HepG2 (cell line): ENCODE measurements at regions not wholly inside any gene's neighbourhood (a gene's known extent, or its start where the extent isn't known, plus 50 kb on each side); places are given as distances from the start of the nearest gene placed in this dataset.

ENCODE experiments used
- ATAC-seq: fragments of 200-7000 bp; cut with Tn5 transposase; 3 replicates; pipeline ENCODE4 v1.9.1; 2020; ENCODE audit warnings: mild to moderate bottlenecking, moderate library complexity
- BruUV-seq: library from RNA; stranded (reverse); fragments of 400-500 nt; replicated peaks from 2 replicates; lab custom pipeline; 2021; lab: Mats Ljungman, UMichigan
- CTCF ChIA-PET: fragments of 300-600 bp; formaldehyde crosslinking; extraction: SDS; loops from one replicate; lab custom pipeline; 2021; ENCODE audit warnings: low total read pairs, inconsistent platforms, low intra/inter-chr PET ratio; lab: Yijun Ruan, JAX
- POLR2A ChIA-PET: fragments of 350-600 bp; sonication (Branson Sonifier 250); formaldehyde crosslinking; loops from one replicate; lab custom pipeline; 2020; ENCODE audit warnings: antibody characterized with exemption, inconsistent platforms; lab: Yijun Ruan, JAX
- DNase-seq: peaks from one replicate; pipeline ENCODE4 v3.0.0-alpha.2; 2015; ENCODE audit warnings: low spot score
- FAIRE-seq: peaks from 3 replicates; lab custom pipeline; 2011; peaks lifted over from hg19 to GRCh38; lab: Jason Lieb, UNC
- H2AFZ ChIP-seq: one replicate; pipeline ENCODE4 v1.6.1; 2011; ENCODE audit warnings: low read length, inconsistent platforms
- H3K27ac ChIP-seq: fragments of 300-600 bp; 3 replicates; pipeline ENCODE4 v1.8.0; 2011; ENCODE audit warnings: mixed run types, mild to moderate bottlenecking, mixed read lengths, low read length, inconsistent platforms; ENCODE audit not compliant: insufficient read depth; ENCODE audit errors: extremely low read length
- H3K27me3 ChIP-seq, 2 experiments: fragments of 200-600 bp in 1 of 2; 2 replicates in 1 of 2; 3 replicates in 1 of 2; pipeline versions ENCODE4 v1.6.0 to v1.8.0; 2011; ENCODE audit warnings: low read length in 2 of 2, mild to moderate bottlenecking in 2 of 2, moderate library complexity in 2 of 2, inconsistent platforms in 1 of 2; ENCODE audit not compliant: insufficient read depth in 2 of 2, control insufficient read depth in 1 of 2
- H3K36me3 ChIP-seq, 2 experiments: fragments of 200-600 bp in 1 of 2; replicated peaks in 1 of 2; 2 replicates in 1 of 2; 3 replicates in 1 of 2; pipeline versions ENCODE4 v1.5.1 to v1.8.0; 2011; ENCODE audit warnings: low read length in 2 of 2, inconsistent platforms in 1 of 2; ENCODE audit not compliant: insufficient read depth in 2 of 2, control insufficient read depth in 1 of 2
- H3K4me1 ChIP-seq: 2 replicates; pipeline ENCODE4 v1.5.1; 2012; ENCODE audit warnings: low read length, inconsistent platforms; ENCODE audit not compliant: insufficient read depth
- H3K4me2 ChIP-seq: 2 replicates; pipeline ENCODE4 v1.6.0; 2011; ENCODE audit warnings: low read depth, low read length, inconsistent platforms
- H3K4me3 ChIP-seq, 3 experiments: fragments of 200-600 bp in 1 of 3; sonication (generic), shearing (Covaris generic) in 1 of 3; replicated peaks in 1 of 3; 2 replicates each; pipeline ENCODE4 v1.5.1; 2011 to 2016; ENCODE audit warnings: low read length in 3 of 3, inconsistent platforms in 2 of 3, low read depth in 2 of 3, mild to moderate bottlenecking in 2 of 3, control low read depth in 1 of 3, mixed read lengths in 1 of 3; ENCODE audit not compliant: insufficient read depth in 1 of 3
- H3K79me2 ChIP-seq: one replicate; pipeline ENCODE4 v1.6.1; 2011; ENCODE audit warnings: low read length, inconsistent platforms; ENCODE audit not compliant: insufficient read depth
- H3K9ac ChIP-seq: 2 replicates; pipeline ENCODE4 v1.6.0; 2011; ENCODE audit warnings: mild to moderate bottlenecking, low read depth, low read length, inconsistent platforms; ENCODE audit not compliant: insufficient read depth
- H3K9me3 ChIP-seq: 2 replicates; pipeline ENCODE4 v1.5.1; 2012; ENCODE audit warnings: mild to moderate bottlenecking, low read length
- H4K20me1 ChIP-seq: 2 replicates; pipeline ENCODE4 v1.6.0; 2011; ENCODE audit warnings: inconsistent platforms, mild to moderate bottlenecking, low read length, moderate library complexity; ENCODE audit not compliant: insufficient read depth
- HCFC1 ChIP-seq: fragments of 150-350 bp; IDR thresholded peaks from 2 replicates; pipeline ENCODE4 v1.6.1; 2014; ENCODE audit warnings: low read depth, low read length
- RXRA ChIP-seq: sonication (generic); formaldehyde crosslinking; IDR thresholded peaks from 2 replicates; pipeline ENCODE4 v1.5.1; 2020; ENCODE audit warnings: missing genetic modification reagents
- SMARCE1 ChIP-seq: fragments of 450-650 bp; IDR thresholded peaks from 2 replicates; pipeline ENCODE4 v1.6.1; 2017; ENCODE audit warnings: borderline replicate concordance
- THAP11 ChIP-seq: IDR thresholded peaks from 2 replicates; pipeline ENCODE4 v1.6.1; 2016; ENCODE audit warnings: missing biosample characterization, missing genetic modification reagents
- ZBTB40 ChIP-seq, 2 experiments: fragments of 450-650 bp in 1 of 2; sonication (generic) in 1 of 2; formaldehyde crosslinking in 1 of 2; IDR thresholded peaks; 2 replicates each; pipeline versions ENCODE4 v1.6.1 to v1.8.0; 2016 to 2022; ENCODE audit warnings: antibody characterized with exemption in 1 of 2, mild to moderate bottlenecking in 1 of 2, missing genetic modification reagents in 1 of 2
- ZKSCAN1 ChIP-seq: fragments of 150-350 bp; IDR thresholded peaks from 2 replicates; pipeline ENCODE4 v1.6.1; 2014; ENCODE audit warnings: low read length
- WGBS: methylation state at CpG from one replicate; pipeline ENCODE4 v1.1.6; 2017; ENCODE audit warnings: low lambda C conversion rate; 5-methylcytosine and 5-hydroxymethylcytosine counted together
- in situ Hi-C: cut with HindIII; loops from 2 replicates; pipeline ENCODE4 v1.10.0; 2017; ENCODE audit warnings: low pct_unique_long_range_greater_than_20kb; ENCODE audit not compliant: extremely low pct_ligation_motif_present
- intact Hi-C: fragments of 100-400 bp; cut with micrococcal nuclease; formaldehyde crosslinking; loops from one replicate; pipeline ENCODE4 v1.10.0; 2022; ENCODE audit not compliant: unreplicated experiment

DNA sequence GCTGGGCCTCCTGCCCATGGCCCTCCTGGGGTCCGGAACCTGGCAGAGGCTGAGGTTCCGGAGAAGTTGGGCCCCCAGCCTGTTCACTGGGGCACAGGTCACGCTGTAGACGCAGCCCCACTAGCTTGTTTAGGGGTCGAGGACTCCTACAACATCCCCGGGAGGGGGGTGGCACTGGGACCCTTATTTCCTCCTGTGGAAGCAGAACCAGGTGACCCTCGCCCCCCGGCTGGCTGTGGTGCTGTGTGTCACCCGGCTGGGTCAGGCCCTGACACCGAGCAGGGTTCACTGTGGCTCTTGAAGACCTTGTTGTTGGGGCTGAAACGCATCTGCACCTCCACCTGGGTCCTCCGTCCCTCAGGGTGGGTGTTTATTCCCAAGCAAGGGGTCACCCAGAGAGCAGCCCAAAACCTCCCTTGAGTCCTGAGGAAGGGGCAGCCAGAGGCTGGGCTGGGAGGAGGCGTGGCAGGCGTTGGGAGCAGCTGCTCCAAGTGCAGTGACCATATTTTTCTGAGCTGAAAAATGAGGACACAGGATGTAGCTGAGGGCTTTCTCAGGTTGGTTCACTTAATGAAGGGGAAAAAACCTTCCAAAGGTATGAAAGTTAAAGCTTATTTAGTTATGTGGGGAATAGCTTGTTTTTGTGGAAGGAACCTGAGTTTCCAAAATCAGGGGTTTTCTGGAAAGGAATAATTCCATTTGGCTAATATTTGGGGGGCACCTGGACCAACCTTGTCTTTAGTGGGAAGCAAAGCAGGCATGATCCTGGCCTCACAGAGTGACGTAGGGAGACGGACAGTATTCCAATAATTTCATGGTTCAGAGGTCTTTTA lies 164.7 kb upstream of the IER5L start (continued):
- TF ChIP-seq ZBTB40 (IDR thresholded peaks at IDR 0.05) (no peak), ZBTB40 (CRISPR knock-in tag; IDR thresholded peaks at IDR 0.05) (no peak)

DNA sequence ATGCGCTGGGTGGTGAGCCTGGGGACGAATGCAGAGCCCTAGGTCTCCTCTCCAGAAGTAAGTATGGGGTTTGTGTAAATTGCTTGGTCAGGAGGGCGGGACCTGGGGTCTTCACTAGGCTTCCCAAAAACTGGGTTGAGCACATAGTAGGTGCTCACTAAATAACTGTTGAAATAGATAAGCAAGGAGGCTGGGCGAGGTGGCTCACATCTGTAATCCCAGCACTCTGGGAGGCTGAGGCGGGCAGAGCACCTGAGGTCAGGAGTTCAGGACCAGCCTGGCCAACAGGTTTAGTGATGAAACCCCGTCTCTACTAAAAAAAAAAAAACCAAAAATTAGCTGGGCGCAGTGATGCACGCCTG lies 163.9 kb upstream of the IER5L start:
- CTCF ChIA-PET, result no interaction called here
- no peaks in the 10 kb centered on the region for H3K27me3 ChIP-seq
- H2AFZ ChIP-seq, result no peak overlapping the region
- no peak overlapping the region for H3K27ac ChIP-seq
- in situ Hi-C loops (no loop called here), intact Hi-C loops (loop anchor here (5.0 to 10.0 kb wide), 4 partner anchors 35 to 167 kb away; partner anchors contain the start of gene IER5L)
- WGBS, result 99% methylated on average over 8 of the region's 8 CpGs
- H4K20me1 ChIP-seq, result no peaks in the 10 kb centered on the region
- no peak for FAIRE-seq
- POLR2A ChIA-PET, result interaction anchor here (1.3 kb wide), 1 partner anchor 163 kb away, joined by 3 read pairs; the partner anchor contains the start of gene IER5L
- H3K79me2 ChIP-seq, result no peaks in the 10 kb centered on the region
- H3K4me3 ChIP-seq, result no peak overlapping the region
- H3K36me3 ChIP-seq, result no peaks in the 10 kb centered on the region
- H3K4me2 ChIP-seq, result no peak overlapping the region
- no TSS peak for BruUV-seq
- no peaks in the 10 kb centered on the region for H3K9me3 ChIP-seq
- TF ChIP-seq HCFC1, result no peak
- no peak for TF ChIP-seq SMARCE1
- no peak for TF ChIP-seq RXRA (CRISPR knock-in tag)
- no peak for TF ChIP-seq THAP11 (CRISPR knock-in tag)
- TF ChIP-seq ZKSCAN1, result peak; percentile 17; the same call in 1 of the 2 replicates
- H3K9ac ChIP-seq, result no peak overlapping the region
- peaks cover 77% of the 10 kb centered on the region for H3K4me1 ChIP-seq
- ATAC-seq, result no peak
- DNase-seq, result no peak
